ENCODE measurements at regions not wholly inside any gene's neighbourhood (a gene's known extent, or its start where the extent isn't known, plus 50 kb on each side); places are given as distances from the start of the nearest gene placed in this dataset.

GRCh38 chr9:94159069-94159939 lies 75.0 kb downstream of the PTPDC1 start:
- DNase-seq (no peak), ATAC-seq (ENCODE audit: poor library complexity) (no peak)
- no peaks in the 10 kb centered on the region for H3K27me3 ChIP-seq (ENCODE audit: control insufficient read depth in 1 of 2, insufficient read depth in 2 of 2, low read length in 2 of 2)
- H3K27ac ChIP-seq (ENCODE audit: low read depth in 1 of 2, low read length in 2 of 2) = no peak overlapping the region
- POLR2A ChIA-PET = interaction anchor here (1.1 kb wide), 1 partner anchor 48 kb away, joined by 3 read pairs; no protein-coding TSS in a partner anchor
- H3K36me3 ChIP-seq (ENCODE audit: insufficient read depth, low read length) = no peaks in the 10 kb centered on the region
- Mint-ChIP-seq H3K9me3 (no peaks in the 10 kb centered on the region), H3K27me3 (no peaks in the 10 kb centered on the region), H3K36me3 (ENCODE audit: low read depth) (no peaks in the 10 kb centered on the region), H3K4me1 (ENCODE audit: low read depth) (peaks cover 9% of the 10 kb centered on the region), H3K27ac (no peak overlapping the region), H3K4me3 (no peak overlapping the region)
- H3K4me3 ChIP-seq (ENCODE audit: low read length) = no peak overlapping the region
- no peak for TF ChIP-seq CTCF (IDR thresholded peaks at IDR 0.05)
- peaks cover 4 to 11% of the 10 kb centered on the region in 2 experiments for H3K9me3 ChIP-seq (ENCODE audit: control insufficient read depth in 1 of 2, insufficient read depth in 1 of 2, low read length in 2 of 2)
- peaks cover 9% of the 10 kb centered on the region for H3K4me1 ChIP-seq (ENCODE audit: insufficient read depth, low read length)
- intact Hi-C loops (cut with DNase I, micrococcal nuclease) = no loop called here
- CTCF ChIA-PET = no interaction called here

DNA sequence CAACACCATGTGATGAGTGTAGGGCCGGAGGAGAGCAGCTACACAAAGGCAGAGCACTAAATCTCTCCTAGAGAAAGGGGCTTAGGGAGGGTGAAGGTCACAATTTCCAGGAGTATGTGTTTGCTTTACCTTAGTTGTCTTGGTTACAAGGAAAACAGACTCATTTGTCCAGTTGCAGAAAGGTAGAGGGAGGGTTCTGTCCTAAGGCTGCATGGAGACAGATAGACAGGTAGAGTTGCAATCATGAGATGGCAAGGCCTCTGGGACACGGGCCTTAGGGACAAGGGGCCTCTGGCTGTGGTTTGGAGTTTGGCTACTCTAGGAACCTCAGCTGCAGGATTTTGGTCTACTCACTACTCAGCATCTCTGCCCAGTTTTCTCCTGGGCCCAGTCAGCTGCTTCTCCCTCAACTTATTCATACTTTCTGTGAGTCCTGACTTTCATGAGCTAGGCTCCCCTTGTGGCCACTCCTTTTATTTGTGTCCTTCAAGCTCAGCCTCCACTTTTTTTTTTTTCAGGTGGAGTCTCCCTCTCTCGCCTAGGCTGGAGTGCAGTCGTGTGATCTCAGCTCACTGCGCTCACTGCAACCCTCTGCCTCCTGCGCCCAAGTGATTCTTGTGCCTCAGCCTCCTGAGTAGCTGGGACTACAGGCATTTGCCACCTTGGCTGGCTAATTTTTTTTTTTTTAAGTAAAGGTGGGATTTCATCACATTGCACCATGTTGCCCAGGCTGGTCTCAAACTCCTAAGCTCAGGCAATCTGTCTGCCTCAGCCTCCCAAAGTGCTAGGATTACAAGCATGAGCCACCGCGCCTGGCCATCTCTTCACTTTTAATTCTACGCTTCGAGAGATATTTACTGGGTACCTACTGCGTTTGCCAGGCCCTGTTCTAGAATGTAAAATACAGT lies 76.6 kb downstream of the PTPDC1 start:
- no peak overlapping the region for H3K27ac Mint-ChIP-seq
- no peak for TF ChIP-seq CTCF (IDR thresholded peaks at IDR 0.05)
- Histone ChIP-seq H3K27ac (ENCODE audit: low read depth in 1 of 2, low read length in 2 of 2) (no peak overlapping the region), H3K4me1 (ENCODE audit: insufficient read depth, low read length) (peaks cover 20% of the 10 kb centered on the region), H3K9me3 (ENCODE audit: control insufficient read depth in 1 of 2, insufficient read depth in 1 of 2, low read length in 2 of 2) (peaks cover 0 to 7% of the 10 kb centered on the region in 2 experiments), H3K4me3 (ENCODE audit: low read length) (no peak overlapping the region), H3K27me3 (ENCODE audit: control insufficient read depth in 1 of 2, insufficient read depth in 2 of 2, low read length in 2 of 2) (no peaks in the 10 kb centered on the region), H3K36me3 (ENCODE audit: insufficient read depth, low read length) (no peaks in the 10 kb centered on the region)
- CTCF ChIA-PET = no interaction called here
- DNase-seq (no peak), ATAC-seq (ENCODE audit: poor library complexity) (no peak)
- no peaks in the 10 kb centered on the region for H3K27me3 Mint-ChIP-seq
- H3K36me3 Mint-ChIP-seq (ENCODE audit: low read depth) = no peaks in the 10 kb centered on the region
- no peaks in the 10 kb centered on the region for H3K9me3 Mint-ChIP-seq
- POLR2A ChIA-PET = no interaction called here
- no peak overlapping the region for H3K4me3 Mint-ChIP-seq
- peaks cover 21% of the 10 kb centered on the region for H3K4me1 Mint-ChIP-seq (ENCODE audit: low read depth)
- intact Hi-C loops (cut with DNase I, micrococcal nuclease) = loop anchor here in 1 of 2 experiments (10.0 kb wide), 2 partner anchors 1486 to 1866 kb away; partner anchors contain the start of genes IARS1 and IPPK

GRCh38 chr9:94161673-94162072 lies 77.4 kb downstream of the PTPDC1 start:
- Histone ChIP-seq H3K27me3 (ENCODE audit: control insufficient read depth in 1 of 2, insufficient read depth in 2 of 2, low read length in 2 of 2) (no peaks in the 10 kb centered on the region), H3K36me3 (ENCODE audit: insufficient read depth, low read length) (no peaks in the 10 kb centered on the region), H3K27ac (ENCODE audit: low read depth in 1 of 2, low read length in 2 of 2) (no peak overlapping the region), H3K4me3 (ENCODE audit: low read length) (no peak overlapping the region), H3K4me1 (ENCODE audit: insufficient read depth, low read length) (peaks cover 14% of the 10 kb centered on the region), H3K9me3 (ENCODE audit: control insufficient read depth in 1 of 2, insufficient read depth in 1 of 2, low read length in 2 of 2) (peaks cover 0 to 2% of the 10 kb centered on the region in 2 experiments)
- H3K27ac Mint-ChIP-seq = no peak overlapping the region
- ChIA-PET POLR2A (no interaction called here), CTCF (no interaction called here)
- TF ChIP-seq CTCF (IDR thresholded peaks at IDR 0.05) = no peak
- peaks cover 22% of the 10 kb centered on the region for H3K4me1 Mint-ChIP-seq (ENCODE audit: low read depth)
- ATAC-seq (ENCODE audit: poor library complexity) = no peak
- H3K4me3 Mint-ChIP-seq = no peak overlapping the region
- no peaks in the 10 kb centered on the region for H3K9me3 Mint-ChIP-seq
- H3K27me3 Mint-ChIP-seq = no peaks in the 10 kb centered on the region
- DNase-seq = no peak
- intact Hi-C loops (cut with DNase I, micrococcal nuclease) = loop anchor here in 1 of 2 experiments (10.0 kb wide), 2 partner anchors 1487 to 1867 kb away; partner anchors contain the start of genes IARS1 and IPPK
- peaks cover 2% of the 10 kb centered on the region for H3K36me3 Mint-ChIP-seq (ENCODE audit: low read depth)

Measured in CD4-positive, alpha-beta T cell (primary cell).